ENCODE measurements at regions not wholly inside any gene's neighbourhood (a gene's known extent, or its start where the extent isn't known, plus 50 kb on each side); places are given as distances from the start of the nearest gene placed in this dataset.

GRCh38 chr11:92751594-92751993, 217.9 kb upstream of the MTNR1B start:
- TF ChIP-seq CTCF (conservative IDR thresholded peaks at IDR 0.05; ENCODE audit: low read depth, low read length) (no peak), EZH2 (IDR thresholded peaks at IDR 0.05; ENCODE audit: low read length, unreplicated experiment) (no peak), EZH2phosphoT487 (IDR thresholded peaks at IDR 0.05; ENCODE audit: borderline replicate concordance, low read length) (no peak)
